ENCODE measurements at regions not wholly inside any gene's neighbourhood (a gene's known extent, or its start where the extent isn't known, plus 50 kb on each side); places are given as distances from the start of the nearest gene placed in this dataset.

DNA sequence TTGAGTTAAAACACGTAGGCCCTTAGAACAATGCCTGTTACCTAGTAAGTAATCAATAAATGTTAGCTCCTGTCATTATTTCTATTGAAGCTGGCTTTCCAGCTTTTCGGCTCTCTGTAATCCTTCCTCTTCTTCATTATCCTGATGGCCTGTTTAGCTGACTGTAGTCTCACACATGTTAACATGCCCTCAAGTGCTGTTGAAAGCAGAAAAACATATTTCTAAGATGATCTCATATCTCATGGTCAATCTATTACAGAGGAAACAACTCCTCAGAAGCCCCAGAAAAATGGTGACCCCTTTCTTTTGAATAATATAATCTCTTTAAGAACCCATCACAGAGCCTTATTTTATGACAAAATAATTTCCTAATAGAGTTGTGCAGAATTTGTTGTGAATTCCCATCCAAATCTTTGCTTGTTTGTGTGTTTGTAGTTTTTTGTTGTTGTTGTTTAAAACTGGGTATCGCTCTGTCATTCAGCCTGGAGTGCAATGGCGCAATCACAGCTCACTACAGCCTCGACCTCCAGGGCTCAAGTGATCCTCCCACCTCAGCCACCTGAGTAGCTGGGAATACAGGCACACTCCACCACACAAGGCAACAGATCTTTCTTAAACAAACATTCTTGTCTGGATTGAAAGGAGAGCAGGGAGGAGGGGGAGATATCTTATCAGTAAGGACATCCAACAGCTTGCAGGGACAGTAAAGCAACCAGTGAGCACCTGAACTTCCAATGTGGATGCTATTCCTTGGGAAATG lies 242.5 kb upstream of the CAND1 start:
- FAIRE-seq = no peak
- TF ChIP-seq SPI1 (IDR thresholded peaks at IDR 0.05; ENCODE audit: low read depth, low read length) = no peak
- TF ChIP-seq PAX5 (IDR thresholded peaks at IDR 0.05; ENCODE audit: insufficient read depth, low read length, severe bottlenecking) = no peak
- no peak for TF ChIP-seq POLR2AphosphoS5 (IDR thresholded peaks at IDR 0.05; ENCODE audit: low read depth, low read length)
- no peak for TF ChIP-seq TAF1 (IDR thresholded peaks at IDR 0.05; ENCODE audit: low read depth, low read length)
- no peak for TF ChIP-seq POLR2A (IDR thresholded peaks at IDR 0.05; ENCODE audit: low read depth, low read length)
- no peak for TF ChIP-seq POU2F2 (IDR thresholded peaks at IDR 0.05; ENCODE audit: low read depth, low read length)
- DNase-seq (ENCODE audit: insufficient read length, low spot score) = no peak

DNA sequence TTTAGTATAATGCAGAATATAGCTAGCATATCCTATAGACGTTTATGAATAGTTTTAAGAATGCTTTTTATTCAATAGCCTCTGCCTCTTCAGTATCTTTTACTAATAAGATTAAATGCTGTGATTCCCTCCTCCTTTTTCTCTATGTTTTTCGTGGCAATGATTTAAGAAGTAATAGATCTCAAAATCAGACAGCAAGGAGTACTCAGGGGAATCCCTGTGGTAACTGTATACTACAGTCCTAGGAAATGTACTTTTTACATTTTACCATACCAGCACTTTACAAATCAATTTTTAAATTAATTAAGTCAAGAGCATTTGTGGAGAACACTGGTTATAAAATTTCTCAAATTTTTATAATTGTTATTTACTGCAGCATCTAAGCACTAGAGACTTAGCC lies 240.6 kb upstream of the CAND1 start:
- FAIRE-seq (no peak), DNase-seq (ENCODE audit: insufficient read length, low spot score) (no peak)
- no peak for TF ChIP-seq SPI1 (IDR thresholded peaks at IDR 0.05; ENCODE audit: low read depth, low read length)
- TF ChIP-seq POLR2A (IDR thresholded peaks at IDR 0.05; ENCODE audit: low read depth, low read length) = no peak
- TF ChIP-seq PAX5 (IDR thresholded peaks at IDR 0.05; ENCODE audit: insufficient read depth, low read length, severe bottlenecking) = no peak
- no peak for TF ChIP-seq POLR2AphosphoS5 (IDR thresholded peaks at IDR 0.05; ENCODE audit: low read depth, low read length)
- TF ChIP-seq TAF1 (IDR thresholded peaks at IDR 0.05; ENCODE audit: low read depth, low read length) = no peak
- TF ChIP-seq POU2F2 (IDR thresholded peaks at IDR 0.05; ENCODE audit: low read depth, low read length) = no peak

DNA sequence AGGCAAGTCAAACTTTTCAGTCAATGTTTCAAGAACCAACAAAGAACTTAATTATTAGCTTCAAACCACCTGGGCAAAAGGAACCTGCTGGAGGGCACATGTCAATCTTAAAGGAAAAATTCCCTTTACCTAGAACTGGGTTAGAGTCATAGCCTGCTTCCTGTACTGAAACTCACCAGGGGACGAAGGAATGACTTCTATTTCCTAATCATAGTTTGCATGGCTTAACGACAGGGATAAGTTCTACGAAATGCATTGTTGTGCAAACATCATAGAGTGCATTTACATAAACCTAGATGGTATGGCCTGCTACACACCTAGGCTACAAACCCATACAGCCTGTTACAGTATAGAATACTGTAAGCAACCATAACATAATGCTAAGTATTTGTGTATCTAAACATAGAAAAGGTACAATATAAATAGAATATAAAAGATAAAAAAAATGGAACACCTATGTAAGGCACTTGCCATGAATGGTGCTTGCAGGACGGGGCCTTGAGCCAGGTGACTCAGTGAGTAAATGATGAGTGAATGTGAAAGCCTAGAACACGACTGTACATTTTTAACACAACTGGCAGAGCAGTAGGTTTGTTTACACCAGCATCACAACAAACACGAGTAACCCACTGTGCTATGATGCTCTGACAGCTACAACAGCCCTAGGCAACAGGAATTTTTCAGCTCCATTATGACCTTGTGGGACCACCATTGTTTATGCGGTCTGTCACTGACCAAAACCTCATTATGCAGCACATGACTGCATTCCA lies 234.9 kb upstream of the CAND1 start:
- FAIRE-seq = no peak
- TF ChIP-seq TAF1 (IDR thresholded peaks at IDR 0.05; ENCODE audit: low read depth, low read length) (no peak), SPI1 (IDR thresholded peaks at IDR 0.05; ENCODE audit: low read depth, low read length) (no peak), PAX5 (IDR thresholded peaks at IDR 0.05; ENCODE audit: insufficient read depth, low read length, severe bottlenecking) (no peak), POLR2AphosphoS5 (IDR thresholded peaks at IDR 0.05; ENCODE audit: low read depth, low read length) (no peak)

DNA sequence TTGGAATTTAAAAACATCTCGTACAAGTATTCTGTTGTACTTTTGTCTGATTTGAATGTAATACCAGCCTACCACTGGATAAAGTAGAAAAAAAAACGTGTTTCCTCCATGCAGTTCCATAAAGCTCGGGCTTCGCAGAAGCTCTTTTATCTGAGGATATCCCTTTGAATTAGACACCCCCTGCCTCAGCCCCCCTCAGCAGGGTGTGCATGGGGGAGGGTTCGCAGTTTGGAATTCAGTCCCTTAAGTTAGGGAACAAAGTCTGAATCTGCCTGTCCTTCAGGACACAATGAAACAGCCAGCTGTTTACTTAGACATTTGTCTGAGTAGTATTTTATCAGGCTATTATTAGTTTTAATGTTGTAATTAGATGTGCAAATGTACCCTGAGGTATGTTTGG lies 234.0 kb upstream of the CAND1 start:
- no peak for FAIRE-seq
- no peak for DNase-seq (ENCODE audit: insufficient read length, low spot score)
- TF ChIP-seq POU2F2 (IDR thresholded peaks at IDR 0.05; ENCODE audit: low read depth, low read length) = no peak
- no peak for TF ChIP-seq POLR2A (IDR thresholded peaks at IDR 0.05; ENCODE audit: low read depth, low read length)
- TF ChIP-seq TAF1 (IDR thresholded peaks at IDR 0.05; ENCODE audit: low read depth, low read length) = no peak
- TF ChIP-seq POLR2AphosphoS5 (IDR thresholded peaks at IDR 0.05; ENCODE audit: low read depth, low read length) = no peak
- no peak for TF ChIP-seq SPI1 (IDR thresholded peaks at IDR 0.05; ENCODE audit: low read depth, low read length)
- no peak for TF ChIP-seq PAX5 (IDR thresholded peaks at IDR 0.05; ENCODE audit: insufficient read depth, low read length, severe bottlenecking)

More for the DNA sequence above, 234.9 kb upstream of the CAND1 start:
- no peak for DNase-seq (ENCODE audit: insufficient read length, low spot score)

DNA sequence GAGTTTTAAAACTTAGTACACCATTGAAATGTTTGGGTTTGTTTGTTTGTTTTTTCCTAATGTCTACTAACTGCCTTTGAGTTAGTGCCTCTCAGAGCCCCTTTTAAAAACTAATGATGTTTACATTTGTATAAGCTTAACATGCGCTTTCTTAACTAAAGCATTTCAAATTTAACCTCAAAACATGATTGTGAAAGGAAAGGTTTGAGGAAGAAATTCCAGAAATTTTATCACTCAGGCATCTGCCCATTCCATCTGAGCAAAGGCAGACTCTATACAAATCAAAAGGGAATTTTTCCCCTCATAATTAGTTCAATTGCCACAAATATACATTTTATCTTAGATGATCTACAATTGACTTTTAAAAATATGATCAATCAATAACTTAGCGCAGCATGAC lies 230.7 kb upstream of the CAND1 start:
- no peak for DNase-seq (ENCODE audit: insufficient read length, low spot score)
- FAIRE-seq = no peak
- TF ChIP-seq PAX5 (IDR thresholded peaks at IDR 0.05; ENCODE audit: insufficient read depth, low read length, severe bottlenecking) (no peak), SPI1 (IDR thresholded peaks at IDR 0.05; ENCODE audit: low read depth, low read length) (no peak), POLR2A (IDR thresholded peaks at IDR 0.05; ENCODE audit: low read depth, low read length) (no peak), POLR2AphosphoS5 (IDR thresholded peaks at IDR 0.05; ENCODE audit: low read depth, low read length) (no peak), POU2F2 (IDR thresholded peaks at IDR 0.05; ENCODE audit: low read depth, low read length) (no peak), TAF1 (IDR thresholded peaks at IDR 0.05; ENCODE audit: low read depth, low read length) (no peak)

DNA sequence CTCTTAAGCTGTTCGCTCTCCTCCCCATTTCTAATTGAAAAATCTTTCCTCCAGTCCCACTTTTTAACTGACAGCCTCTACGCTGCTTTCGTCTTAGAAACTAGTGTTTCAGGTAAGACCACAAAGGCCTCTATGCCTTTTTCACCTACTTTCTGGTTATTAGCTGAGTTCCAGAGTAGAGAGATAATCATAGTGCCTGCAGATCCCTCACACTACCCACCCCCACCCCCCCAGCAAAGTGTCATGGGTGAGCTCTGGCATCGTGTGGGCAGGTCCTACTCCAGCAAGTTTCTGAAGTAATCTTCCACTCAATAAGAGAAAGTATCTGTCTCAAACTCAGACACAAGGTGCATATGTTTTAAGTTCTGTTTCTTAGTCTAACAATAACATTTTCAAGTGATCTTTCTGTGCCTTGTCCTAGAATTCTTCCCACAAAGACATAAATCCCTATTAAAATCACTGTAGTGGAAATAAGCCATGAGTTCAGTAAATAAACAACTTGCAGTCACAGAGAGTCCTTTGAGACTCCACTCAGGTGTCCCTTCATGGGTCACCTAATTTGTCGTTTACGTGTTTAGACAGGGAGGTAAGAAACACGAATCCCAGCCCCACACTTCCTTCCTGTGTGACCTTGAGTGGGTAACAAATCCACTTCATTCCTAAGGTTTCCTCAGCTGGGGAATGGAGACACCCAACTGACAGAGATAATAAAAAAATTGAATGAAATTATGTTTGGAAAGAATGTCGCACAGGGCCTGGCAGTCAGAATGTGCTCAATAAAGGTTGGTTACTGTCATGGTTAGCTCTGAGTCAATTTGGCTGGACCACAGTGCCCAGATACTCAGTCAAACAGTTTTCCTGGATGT lies 228.9 kb upstream of the CAND1 start:
- FAIRE-seq = no peak
- no peak for TF ChIP-seq POLR2A (IDR thresholded peaks at IDR 0.05; ENCODE audit: low read depth, low read length)
- TF ChIP-seq POLR2AphosphoS5 (IDR thresholded peaks at IDR 0.05; ENCODE audit: low read depth, low read length) = no peak
- TF ChIP-seq PAX5 (IDR thresholded peaks at IDR 0.05; ENCODE audit: insufficient read depth, low read length, severe bottlenecking) = no peak
- no peak for TF ChIP-seq POU2F2 (IDR thresholded peaks at IDR 0.05; ENCODE audit: low read depth, low read length)
- no peak for TF ChIP-seq TAF1 (IDR thresholded peaks at IDR 0.05; ENCODE audit: low read depth, low read length)
- TF ChIP-seq SPI1 (IDR thresholded peaks at IDR 0.05; ENCODE audit: low read depth, low read length) = no peak

DNA sequence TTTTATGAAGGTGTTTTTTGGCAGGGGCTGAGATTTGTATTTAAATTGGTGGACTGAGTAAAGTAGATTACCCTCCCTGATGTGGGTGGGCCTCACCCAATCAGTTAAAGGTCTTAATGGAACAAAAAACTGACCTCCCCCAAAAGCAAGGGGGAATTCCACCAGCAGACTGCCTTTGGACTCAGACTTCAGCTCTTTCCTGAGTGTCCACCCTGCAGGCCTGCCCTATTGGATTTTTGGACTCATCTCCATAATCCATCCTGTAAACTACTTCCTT lies 228.4 kb upstream of the CAND1 start:
- FAIRE-seq = no peak
- no peak for DNase-seq (ENCODE audit: insufficient read length, low spot score)
- TF ChIP-seq TAF1 (IDR thresholded peaks at IDR 0.05; ENCODE audit: low read depth, low read length) (no peak), PAX5 (IDR thresholded peaks at IDR 0.05; ENCODE audit: insufficient read depth, low read length, severe bottlenecking) (no peak), POU2F2 (IDR thresholded peaks at IDR 0.05; ENCODE audit: low read depth, low read length) (no peak), SPI1 (IDR thresholded peaks at IDR 0.05; ENCODE audit: low read depth, low read length) (no peak), POLR2A (IDR thresholded peaks at IDR 0.05; ENCODE audit: low read depth, low read length) (no peak), POLR2AphosphoS5 (IDR thresholded peaks at IDR 0.05; ENCODE audit: low read depth, low read length) (no peak)

More for the DNA sequence above, 228.9 kb upstream of the CAND1 start:
- no peak for DNase-seq (ENCODE audit: insufficient read length, low spot score)

DNA sequence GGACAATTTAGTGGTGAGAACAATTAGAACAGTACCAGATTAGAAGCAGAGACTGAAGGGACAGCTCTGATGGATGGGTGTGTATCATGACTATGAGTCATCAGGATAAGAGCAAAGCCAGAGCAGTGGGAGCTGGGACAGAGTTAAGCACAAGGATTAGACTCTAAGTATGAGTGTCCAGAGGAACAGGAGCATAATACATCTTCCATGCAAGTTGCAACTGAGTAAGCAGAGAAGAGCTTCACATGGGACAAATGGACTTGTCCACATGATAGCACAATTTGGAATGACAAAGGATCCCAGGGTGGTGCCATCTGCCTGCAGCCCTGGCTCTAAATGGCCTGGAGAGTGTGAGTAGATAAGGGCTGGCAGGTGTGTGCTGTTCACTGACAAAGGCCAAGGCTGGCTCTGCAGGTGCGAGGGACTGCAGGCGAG lies 226.4 kb upstream of the CAND1 start:
- TF ChIP-seq POLR2AphosphoS5 (IDR thresholded peaks at IDR 0.05; ENCODE audit: low read depth, low read length) (no peak), SPI1 (IDR thresholded peaks at IDR 0.05; ENCODE audit: low read depth, low read length) (no peak), POLR2A (IDR thresholded peaks at IDR 0.05; ENCODE audit: low read depth, low read length) (no peak), TAF1 (IDR thresholded peaks at IDR 0.05; ENCODE audit: low read depth, low read length) (no peak), POU2F2 (IDR thresholded peaks at IDR 0.05; ENCODE audit: low read depth, low read length) (no peak), PAX5 (IDR thresholded peaks at IDR 0.05; ENCODE audit: insufficient read depth, low read length, severe bottlenecking) (no peak)
- FAIRE-seq (no peak), DNase-seq (ENCODE audit: insufficient read length, low spot score) (no peak)

DNA sequence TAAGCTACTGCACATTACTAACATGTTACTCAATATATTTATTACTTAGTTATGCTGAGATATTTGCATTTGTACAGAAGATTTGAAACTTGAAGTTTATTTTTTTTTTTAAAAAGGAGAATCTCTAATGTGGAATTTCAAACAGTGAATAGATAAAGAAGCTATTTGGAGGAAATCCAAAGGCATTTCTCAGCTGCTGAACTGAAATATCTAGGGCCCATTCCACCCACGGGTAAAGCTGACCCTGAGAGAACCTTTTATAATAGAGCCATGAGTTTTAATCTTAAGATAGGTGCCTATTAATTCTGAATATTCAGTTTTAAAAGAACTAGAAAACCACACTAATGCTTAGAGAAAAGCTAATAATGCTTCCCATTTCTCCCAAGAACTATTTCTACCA lies 225.4 kb upstream of the CAND1 start:
- TF ChIP-seq SPI1 (IDR thresholded peaks at IDR 0.05; ENCODE audit: low read depth, low read length) (no peak), TAF1 (IDR thresholded peaks at IDR 0.05; ENCODE audit: low read depth, low read length) (no peak)
- FAIRE-seq (no peak), DNase-seq (ENCODE audit: insufficient read length, low spot score) (no peak)

Measured in GM12891 (cell line).